HG02623 (cell line): ENCODE measurements at regions not wholly inside any gene's neighbourhood (a gene's known extent, or its start where the extent isn't known, plus 50 kb on each side); places are given as distances from the start of the nearest gene placed in this dataset.

Source experiments
- ATAC-seq: cut with Tn5 transposase; IDR thresholded peaks from one replicate; pipeline ENCODE4 v1.9.1; 2021; ENCODE audit warnings: moderate library complexity; ENCODE audit not compliant: unreplicated experiment

DNA sequence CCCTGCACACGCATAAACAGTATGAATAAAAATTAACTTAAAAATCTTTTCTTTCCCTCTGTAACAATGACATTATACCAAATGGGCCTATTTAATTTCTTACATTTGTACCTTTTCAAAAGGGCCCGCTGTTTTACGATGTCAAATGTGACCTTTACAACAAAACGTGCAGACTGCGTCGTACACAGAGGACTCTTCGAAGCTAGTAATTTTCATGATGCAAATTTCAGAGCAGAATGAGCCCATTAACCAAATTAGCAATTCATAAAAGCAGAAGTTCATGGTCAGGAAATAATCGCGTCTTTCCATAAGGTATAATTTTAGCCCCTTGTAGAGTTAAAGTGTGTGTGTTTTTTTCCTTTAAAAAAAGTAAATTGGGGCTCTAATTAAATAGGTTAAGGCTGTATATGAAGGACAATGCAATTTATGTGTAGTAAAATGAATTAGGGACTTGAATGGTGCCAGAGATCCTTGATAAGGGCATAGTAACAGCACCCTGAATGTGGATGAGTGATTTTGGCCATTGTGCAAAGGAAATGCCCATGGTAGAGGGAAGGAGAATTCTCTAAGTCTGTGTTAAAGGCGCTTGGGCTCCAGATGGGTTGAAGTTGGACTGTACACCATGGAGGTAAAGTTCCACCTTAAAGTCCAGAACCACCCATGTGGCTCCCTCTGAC lies 546.4 kb upstream of the EEF2KMT start:
- ATAC-seq = no peak

DNA sequence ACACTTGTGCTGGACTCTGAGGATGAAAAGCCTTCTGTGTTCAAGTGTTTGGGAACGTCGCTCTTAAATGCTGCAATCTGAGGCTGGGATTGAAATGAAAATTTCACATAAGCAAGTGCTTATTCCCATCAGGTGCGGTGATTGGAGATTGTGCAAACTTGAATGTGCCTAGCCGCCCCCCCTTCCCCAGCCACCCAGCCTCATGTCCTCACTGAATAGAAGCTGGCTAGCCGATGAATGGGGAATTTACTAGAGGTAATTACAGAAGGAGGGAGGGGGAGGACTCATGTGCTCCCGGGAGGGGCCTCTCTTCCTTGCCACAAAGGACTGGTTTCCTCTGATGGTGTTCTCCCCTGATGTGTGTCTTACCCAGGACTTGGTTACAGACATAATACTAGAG lies 544.8 kb upstream of the EEF2KMT start:
- ATAC-seq = no peak

DNA sequence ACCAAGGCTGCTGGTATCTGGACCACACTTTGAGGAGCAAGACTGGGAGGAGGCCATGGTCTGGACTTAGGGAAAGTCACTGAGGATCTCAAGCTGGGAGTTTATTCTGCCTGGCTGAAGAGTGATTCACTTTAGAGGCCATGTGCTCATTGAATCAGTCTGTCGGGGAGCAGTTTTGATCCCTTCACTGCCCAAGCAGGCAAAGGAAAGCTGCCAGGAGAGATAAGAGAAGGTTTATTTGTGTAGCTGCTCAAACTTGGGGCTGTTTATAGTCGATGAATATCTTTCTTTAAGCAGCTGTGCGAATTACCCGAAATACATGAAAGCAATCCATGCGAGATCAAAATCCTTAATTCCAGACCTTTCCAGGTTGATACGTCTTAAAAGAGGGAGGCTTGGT lies 544.4 kb upstream of the EEF2KMT start:
- ATAC-seq = no peak

DNA sequence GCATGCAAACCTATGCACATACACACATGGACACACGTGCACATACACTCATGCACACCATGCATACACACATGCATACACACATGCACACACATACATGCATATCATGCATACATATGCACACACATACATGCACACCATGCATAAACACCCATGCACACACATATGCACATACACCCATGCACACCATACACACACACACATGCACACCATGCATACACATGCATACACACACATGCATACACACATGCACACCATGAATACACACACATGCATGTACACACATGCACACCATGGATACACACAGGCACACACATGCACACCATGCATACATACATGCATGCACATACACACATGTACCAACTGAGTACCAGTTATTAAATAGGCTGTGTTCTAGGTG lies 543.3 kb upstream of the EEF2KMT start:
- no peak for ATAC-seq

DNA sequence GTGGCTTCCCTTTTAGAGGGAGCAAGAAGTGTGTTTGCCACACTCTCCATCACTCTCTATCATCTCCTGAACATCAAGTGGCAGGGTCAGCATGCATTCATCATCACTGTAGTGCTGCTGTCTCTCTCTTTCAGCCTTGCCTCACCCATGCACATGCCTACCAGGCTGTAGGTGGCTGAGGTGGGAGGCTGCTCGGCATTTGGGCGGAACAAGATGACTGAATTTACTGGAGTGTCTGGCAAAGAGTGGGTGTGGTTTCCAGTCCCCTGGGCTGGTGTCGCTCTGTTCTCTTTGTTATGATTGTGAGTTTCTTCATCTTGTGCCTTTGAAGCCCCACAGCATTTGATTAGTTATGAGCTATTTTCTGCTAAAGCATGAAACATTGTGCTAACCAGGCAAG lies 541.9 kb upstream of the EEF2KMT start:
- no peak for ATAC-seq

DNA sequence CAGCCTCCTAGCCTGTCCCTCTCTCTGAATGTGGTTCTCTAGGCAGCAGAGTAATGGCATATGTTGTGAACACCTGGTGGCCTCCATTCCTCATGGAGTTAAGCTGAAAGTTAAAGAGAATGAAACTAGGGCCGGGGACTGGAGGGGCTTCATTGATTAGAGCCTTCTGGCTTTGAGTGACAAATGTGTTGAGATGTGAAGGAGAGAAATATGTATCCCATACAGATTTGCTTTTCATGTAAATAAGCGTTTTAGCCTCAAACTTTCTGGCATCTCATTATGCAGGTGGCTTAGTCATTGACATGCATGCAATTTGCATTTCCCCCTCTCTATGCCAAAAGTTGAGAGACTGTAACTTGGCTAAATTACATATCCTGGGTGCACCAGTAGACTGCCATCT lies 537.7 kb upstream of the EEF2KMT start:
- ATAC-seq = no peak

DNA sequence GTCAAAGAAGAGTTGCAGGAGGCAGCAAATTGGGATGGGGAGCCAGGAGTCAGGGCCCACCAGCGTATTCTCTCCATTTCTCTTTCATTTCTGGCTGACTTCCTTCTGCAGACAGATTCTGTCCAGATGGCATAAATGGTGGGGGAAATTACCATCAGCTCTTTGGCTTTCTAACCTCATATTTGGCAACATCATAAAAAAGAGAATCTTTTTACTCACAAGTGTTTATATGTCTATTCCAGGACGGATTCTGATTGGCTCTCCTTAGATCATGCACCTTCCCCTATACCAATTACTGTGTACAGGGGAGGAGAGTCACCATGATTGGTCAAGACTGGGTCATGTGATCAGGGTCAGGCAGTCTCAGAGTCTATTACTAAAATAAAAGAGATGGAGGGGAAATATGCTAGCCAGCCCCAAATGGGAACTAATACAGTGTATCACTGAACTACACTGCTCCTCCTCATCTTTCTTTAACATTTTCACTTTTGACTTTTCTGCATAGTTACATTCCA lies 537.1 kb upstream of the EEF2KMT start:
- no peak for ATAC-seq

DNA sequence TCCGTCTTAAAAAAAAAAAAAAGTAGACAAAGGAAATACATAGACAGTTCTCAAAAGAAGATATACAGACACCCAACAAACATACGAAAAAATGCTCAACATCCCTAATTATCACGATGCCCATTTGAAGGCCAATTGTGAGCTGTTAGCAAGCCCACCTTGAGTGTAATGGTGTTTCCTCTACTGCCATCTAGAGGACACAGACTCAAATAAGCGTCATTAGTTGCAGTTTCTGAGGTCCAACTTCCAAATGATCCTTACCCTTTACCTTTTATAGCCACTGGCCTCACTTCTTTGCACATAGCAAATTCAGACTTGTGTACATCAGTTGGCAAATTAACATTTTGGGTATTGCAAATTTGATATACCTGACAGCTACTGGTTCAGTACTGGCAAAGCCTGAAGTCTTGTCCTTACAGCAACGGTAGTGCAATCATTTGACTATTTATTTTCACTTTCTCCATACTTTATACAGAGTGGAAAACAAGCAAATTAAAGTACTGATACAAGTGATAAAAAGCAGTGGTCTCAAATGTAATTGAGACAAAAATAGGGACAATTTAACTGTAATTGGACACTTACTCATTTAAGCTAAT lies 536.3 kb upstream of the EEF2KMT start:
- ATAC-seq = no peak

DNA sequence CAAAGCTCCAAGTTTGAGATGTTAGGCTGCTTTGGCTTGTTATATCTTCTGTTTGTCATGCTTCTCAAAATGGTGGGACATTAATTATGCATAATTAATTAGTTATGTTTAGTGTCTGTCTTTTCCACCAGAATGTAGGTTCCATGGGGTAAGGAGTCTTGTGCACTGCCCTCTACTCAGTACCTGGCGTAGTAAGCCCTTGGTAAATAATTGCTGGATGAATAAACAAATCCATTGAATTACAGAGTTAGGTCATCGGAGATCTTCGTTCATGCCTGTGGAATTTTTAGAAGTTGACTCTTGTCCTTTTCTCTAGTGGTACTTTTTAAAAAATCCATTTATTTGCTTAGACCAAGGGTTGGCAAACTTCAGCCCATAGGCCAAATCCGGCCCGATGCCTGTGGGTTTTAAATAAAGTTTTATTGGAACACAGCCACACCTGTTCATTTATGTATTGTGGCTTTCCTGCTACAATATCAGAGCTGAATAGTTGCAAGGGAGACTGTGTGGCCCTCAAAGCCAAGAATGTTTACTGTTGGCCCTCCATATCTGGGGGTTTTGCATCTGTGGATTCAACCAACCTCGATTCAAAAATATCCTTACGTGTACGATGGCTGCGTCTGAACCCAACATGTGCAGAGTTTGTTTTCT lies 524.8 kb upstream of the EEF2KMT start:
- ATAC-seq = no peak

DNA sequence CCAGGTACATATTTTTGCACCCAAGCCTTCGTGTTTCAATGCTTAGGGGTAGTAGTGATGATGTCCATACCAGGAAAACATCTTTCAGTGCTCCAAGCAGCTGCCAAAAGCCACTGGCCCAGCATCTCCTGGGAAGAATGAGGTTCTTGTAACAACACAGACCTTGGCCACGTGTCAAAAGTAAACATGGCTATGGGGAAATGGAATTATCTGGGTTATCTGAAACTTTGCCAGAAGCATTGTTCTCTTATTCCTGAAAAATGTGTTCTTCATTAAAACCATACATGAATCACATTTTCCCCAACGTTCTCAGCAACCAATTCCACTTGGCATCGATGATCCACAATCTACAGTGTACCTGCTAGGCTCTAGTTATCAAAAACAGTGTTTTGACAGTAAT lies 524.2 kb upstream of the EEF2KMT start:
- ATAC-seq = no peak

DNA sequence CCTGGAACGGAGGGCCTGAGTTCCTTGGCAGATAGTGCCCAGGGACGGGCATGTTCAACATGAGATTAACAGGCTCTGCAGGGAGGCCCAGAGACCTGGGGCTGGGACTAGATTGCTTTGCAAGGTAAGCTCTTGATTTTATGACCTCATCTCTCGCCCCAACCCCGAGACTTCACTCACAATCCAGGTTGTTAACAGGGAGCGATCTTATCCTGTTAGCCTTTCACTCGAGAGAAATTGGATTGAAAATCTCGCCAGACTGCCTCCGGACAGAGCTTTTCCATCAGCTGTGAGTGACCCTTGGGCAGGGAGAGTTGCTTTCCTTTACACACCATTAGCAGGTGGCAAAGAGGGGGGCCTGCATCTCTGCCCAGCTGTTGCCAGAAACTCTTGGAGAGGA lies 521.7 kb upstream of the EEF2KMT start:
- no peak for ATAC-seq

DNA sequence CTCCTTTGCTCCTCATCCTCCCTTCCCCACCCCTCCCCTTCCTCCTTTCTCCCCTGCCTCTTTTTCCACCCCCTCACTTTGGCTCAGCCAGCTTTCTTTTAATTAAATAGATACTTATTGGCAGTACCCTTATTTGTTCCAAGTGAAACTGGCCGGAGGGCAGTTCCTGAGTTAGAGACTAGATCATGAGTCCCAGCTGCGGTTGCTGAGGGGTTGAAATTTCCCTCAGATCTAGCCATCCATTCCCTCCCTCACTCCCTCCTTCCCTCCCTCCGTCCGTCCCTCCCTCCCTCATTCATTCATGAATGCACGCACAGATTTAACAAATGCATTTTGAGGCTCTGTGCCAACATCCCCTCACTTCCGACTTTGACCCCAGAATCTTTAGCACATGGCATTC lies 519.2 kb upstream of the EEF2KMT start:
- ATAC-seq = no peak

DNA sequence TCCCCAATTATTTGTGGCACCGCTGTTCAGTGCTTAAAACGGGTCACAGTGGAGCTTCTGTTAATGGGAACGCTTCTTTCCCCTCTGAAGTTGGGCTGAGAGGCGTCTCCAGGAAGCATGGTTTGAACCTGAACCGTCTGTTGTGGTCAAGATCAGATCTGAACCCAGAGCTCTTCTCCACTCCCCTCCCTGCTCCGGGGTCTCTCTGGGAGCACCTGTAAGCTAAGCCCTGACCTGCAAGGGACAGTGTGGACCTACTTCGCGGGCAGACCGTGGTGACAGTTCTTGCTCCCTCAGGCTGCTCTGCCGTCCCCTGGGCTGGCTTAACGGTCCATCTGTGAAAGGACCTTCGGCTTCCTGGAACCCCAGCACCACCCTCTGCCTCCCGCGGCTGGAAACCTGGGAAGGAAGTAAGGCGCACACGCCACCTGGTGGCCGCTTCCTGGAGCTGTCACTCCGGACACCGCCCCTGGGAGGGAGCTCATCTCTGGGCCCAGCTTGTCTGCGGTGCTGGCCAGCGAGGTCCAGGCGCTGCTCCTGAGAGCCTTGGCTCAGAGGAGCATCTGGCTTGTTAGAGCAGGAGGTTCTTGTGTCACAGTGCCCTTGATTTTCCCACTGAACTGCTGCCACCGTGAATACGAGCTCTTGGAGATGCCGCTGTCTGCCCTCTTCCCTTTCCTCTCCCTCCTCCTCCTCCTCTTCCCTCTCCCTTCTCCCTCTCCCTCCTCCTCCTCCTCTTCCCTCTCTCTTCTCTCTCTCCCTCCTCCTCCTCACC lies 518.5 kb upstream of the EEF2KMT start:
- ATAC-seq = peak; percentile 63

DNA sequence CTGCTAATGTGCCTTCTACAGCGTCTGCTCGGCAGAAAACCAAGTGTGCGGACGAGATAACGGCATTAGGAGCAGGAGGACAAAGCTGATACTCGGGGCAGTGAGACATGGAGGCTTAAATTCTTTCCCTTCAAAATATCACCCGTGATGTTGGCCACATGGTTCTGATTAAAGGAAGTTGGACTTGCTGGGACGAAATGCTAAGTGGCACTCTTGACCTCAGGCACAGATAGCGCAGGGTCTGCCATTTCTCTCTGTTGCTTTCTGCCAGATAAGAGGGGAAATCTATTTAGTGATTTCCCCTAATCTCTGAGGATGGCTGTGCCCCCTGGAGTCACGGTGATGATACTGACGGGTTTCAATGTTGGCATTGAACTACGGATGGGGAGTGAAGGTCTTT lies 509.6 kb upstream of the EEF2KMT start:
- no peak for ATAC-seq

DNA sequence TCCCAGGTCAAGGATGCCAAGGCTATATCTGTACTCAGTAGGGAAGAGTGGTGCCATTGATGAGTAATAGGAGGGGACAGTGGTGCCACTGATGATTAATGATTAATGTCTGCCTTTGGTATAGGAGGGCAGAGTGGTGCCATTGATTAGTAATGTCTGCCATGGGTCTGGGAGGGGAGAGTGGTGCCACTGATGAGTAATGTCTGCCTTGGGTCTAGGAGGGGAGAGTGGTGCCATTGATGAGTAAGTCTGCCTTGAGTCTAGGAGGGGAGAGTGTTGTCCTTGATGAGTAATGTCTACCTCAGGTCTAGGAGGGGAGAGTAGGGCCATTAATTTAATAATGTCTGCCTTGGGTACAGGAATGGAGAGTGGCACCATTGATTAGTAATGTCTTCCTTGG lies 507.8 kb upstream of the EEF2KMT start:
- ATAC-seq = no peak

DNA sequence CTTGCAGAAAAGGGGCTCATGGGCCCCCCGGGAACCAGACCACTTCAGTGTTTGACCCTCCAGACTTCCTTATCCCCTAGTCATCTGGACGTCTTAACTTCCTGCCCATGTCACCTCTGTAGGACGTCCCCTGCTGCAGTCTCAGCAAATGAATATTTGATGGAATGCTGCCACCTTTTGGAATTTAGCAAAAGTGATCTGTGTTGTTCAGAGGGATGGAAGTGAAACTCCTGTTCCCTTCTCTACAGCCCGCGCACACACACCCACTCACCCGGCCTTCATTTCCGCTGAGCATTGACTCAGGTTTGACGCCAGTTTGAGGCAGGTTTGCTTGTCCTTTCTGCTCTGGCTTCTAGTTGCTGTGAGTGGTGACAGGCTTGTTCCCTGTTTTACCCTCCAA lies 507.2 kb upstream of the EEF2KMT start:
- no peak for ATAC-seq

DNA sequence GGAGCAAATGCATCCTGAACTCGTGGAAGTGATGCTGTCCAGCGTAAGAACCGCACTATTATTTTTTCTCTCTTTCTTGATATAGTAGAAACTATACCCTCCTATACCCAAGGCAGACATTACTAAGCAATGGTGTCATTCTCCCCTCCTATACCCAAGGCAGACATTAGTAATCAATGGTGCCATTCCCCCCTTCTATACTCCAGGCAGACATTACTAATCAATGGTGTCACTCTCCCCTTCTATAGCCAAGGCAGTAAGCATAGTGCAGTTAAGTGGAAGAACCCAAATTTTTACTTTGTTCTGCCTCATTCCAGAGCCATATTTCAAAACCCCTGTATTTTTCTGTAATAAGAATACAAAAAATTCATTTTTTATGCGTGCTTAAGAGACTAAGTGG lies 506.2 kb upstream of the EEF2KMT start:
- no peak for ATAC-seq

DNA sequence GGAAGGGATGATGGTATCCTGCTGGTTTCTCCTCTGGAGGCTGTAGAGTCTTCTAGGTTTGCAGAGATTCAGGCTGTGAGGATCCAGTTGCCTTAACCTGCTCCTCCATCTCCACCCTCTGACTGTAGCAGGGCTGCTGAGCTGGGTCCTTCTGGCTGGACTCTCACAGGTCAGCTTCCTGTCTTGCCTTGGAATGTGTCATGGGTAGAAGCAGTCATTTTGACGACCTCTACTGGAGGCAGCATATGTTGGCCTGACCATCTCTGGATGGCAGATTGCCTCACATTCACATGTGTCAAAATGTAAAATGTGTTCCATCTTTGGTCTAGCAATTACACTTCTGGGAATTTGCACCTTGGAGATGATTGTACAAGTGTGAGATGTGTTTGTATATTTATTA lies 504.4 kb upstream of the EEF2KMT start:
- no peak for ATAC-seq

DNA sequence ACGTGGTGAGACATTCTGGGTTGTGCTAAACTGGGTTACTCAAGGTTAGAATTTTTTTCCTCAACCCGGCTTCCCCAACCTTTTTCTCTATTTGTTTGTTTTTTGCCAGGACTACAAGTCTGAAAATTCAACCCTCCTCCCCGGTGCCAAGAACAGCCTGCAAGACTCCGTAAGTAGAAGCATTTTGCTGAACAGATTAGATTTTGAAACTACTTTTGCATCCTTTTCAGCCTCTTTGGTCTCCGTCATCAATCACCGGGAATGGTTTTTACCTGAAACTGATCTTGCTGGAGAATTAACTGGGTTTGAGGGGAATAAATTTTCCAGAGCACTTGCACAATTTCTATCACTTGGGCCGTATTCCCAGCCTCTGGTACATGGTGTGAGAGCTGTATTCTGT lies 501.2 kb upstream of the EEF2KMT start:
- ATAC-seq = no peak

DNA sequence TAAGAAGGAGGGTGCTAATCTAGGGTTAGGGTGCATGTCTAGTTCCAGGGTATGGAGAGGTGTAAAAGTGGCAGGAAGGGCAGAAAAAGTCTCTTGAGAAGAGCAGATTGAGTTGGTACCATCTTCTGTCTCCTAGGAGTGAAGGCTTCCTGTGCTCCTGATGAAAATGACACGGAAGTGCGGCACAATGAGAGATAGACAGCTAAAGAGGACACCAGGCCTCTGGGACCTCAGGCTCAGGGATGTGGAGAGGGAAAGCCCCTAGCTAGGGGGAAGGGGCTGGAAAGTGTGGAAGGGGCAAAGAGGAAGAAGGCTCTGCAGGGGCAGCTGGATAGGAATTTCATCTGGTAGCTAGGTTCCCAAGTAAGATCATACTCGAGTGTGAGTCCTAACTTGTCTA lies 498.3 kb upstream of the EEF2KMT start:
- no peak for ATAC-seq

DNA sequence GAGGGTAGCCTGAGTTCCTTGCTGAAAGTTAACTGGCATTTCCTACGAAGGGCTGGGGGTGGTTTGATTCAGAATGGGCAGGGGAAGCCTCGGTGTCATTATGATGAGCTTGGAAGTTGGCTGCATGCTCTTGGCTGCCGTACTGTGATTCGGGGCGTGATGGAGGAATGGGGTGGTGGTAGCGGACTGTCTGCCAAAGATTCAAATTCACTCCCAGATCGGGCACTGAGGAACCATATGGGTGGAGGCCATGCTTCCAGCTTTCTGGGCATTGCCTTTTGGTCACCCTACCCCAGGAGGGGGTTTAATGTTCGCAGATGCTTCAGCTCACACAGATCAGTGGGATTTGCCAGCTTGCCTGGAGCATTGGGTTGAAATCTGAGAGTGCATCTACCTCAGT lies 492.8 kb upstream of the EEF2KMT start:
- no peak for ATAC-seq
